GM21723 (cell line): ENCODE measurements at regions not wholly inside any gene's neighbourhood (a gene's known extent, or its start where the extent isn't known, plus 50 kb on each side); places are given as distances from the start of the nearest gene placed in this dataset.

ENCODE experiments used
- ATAC-seq: cut with Tn5 transposase; IDR thresholded peaks from one replicate; pipeline ENCODE4 v1.9.1; 2021; ENCODE audit warnings: mild to moderate bottlenecking, moderate library complexity; ENCODE audit not compliant: unreplicated experiment

GRCh38 chr10:78570633-78571235, 498.0 kb upstream of the ZMIZ1 start:
- no peak for ATAC-seq

GRCh38 chr10:78571286-78571685, 497.5 kb upstream of the ZMIZ1 start:
- ATAC-seq: no peak

DNA sequence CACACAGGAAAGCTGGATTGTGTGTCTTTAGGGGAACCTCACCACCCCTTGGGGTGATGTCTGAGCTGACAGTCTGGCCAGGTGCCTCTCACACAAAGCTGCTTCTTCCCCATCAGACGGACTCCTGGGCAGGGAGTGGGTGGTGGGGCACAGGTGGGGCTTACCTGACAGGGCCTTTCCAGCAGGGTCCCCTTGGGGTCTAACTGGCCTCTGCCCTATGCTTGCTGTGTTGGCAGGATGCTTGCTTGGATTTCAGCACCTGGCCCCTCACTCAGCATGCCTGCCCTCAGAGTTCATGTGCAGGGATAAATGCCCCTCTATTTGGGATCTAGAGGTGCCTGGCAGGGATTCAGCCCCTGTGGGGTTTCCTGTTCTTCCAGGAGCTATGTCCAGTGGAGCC, 496.9 kb upstream of the ZMIZ1 start:
- no peak for ATAC-seq

DNA sequence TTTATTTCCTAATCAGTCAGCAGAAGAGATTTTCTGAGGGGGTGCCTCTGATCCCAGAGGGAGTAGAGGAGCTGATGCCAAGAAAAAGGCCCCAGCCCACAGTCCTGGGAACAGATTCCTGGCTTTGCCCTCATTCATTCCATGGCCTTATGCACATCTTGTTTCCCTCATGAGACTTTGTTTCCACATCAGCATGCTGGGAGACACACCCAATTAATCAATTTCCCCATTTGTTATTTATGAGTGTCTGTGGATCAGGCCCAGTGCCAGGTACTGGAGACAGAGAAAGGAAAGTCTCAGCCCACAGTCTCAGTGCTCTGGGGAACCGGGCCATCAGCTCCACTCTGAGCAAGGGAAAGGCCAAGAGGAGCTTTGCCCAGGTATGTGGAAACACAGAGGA, 496.2 kb upstream of the ZMIZ1 start:
- no peak for ATAC-seq

- ATAC-seq: no peak
Measured at GRCh38 chr10:78574547-78574946, 494.2 kb upstream of the ZMIZ1 start.

DNA sequence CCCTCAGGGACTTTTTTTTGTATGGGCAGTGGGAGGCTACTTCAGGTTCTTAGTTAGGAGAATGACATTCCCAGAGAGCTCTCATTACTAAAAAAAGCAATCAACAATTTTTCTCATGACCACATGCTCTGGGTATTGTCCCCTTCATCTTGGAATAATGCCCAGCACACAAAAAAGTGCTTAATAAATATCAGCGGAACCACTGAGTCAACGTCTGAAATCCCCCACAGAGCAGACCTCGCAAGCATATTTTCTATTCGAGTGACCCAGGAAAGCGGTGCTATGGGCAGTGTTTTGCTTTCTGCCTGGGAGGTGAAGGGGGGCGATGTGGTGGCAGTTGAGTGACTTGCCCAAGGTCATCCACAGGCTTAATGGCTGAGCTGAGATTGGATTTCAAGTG, 493.4 kb upstream of the ZMIZ1 start:
- no peak for ATAC-seq

- ATAC-seq: no peak
Measured at GRCh38 chr10:78576276-78576675, 492.5 kb upstream of the ZMIZ1 start.

- ATAC-seq: no peak
Measured at GRCh38 chr10:78577712-78578111, 491.1 kb upstream of the ZMIZ1 start.

DNA sequence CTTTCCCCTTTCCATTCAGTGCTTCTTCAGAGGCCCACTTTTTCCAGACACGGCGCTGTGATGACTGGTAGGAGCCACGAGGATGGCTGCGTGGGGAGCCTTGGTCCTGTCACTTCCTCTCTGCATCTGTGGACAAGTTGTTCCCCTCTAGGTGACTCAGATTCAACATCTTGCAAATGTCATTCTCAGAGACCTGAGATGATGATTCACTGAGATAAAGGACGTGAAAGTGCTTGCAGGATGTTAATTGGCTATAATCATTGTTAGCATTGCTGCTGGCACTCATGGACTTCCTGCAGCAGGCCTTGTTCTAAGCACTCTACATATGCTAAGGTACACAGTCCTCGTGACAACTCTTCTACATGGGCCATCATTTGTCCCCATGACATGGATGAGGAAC, 489.8 kb upstream of the ZMIZ1 start:
- no peak for ATAC-seq

GRCh38 chr10:78579576-78579975, 489.2 kb upstream of the ZMIZ1 start:
- no peak for ATAC-seq

- no peak for ATAC-seq
Measured at GRCh38 chr10:78579995-78580394, 488.8 kb upstream of the ZMIZ1 start.

DNA sequence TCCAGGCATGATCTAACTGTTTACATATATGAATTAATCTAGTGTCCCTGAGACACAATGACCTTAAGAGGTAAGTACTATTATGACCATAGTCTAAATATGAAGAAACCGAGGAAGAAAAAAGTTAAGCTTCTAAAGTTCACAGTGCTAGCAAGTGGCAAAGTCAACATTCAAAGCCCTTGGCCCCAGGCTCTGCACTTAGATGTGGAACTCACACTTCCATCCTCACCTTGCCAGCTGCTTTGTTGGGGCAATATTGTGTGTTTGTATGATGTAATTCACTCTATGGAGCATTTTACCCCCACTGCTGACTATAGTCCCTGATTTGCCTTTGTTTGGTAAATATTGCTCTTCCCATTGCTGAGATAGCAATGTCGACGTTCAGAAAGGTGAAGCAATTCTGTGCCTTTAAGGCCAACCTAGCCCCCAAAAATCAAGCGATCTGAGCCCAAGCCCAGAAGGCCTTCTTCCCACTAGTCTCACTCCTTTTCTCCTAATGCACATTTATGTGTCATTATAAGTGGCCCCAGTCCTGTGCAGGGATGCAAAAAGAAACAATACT, 487.6 kb upstream of the ZMIZ1 start:
- no peak for ATAC-seq

DNA sequence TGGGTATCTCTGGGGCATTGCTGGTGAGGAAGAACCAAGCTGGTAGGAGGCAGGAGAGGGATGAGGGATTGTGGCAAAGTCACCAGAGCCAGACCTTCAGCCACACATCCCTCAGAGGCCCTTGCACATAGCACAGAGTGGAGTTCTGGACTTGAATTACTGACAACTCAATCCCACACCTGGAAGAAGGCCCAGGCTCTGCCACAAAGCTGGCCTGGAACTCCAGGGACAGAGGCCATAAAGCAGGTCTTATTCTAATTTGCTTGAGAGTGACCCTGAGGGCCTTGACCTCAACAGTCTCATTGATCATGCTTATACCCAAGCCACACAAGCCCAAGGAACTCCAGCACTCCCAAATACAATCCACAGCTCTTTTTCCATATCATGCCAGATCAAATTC, 486.2 kb upstream of the ZMIZ1 start:
- no peak for ATAC-seq

DNA sequence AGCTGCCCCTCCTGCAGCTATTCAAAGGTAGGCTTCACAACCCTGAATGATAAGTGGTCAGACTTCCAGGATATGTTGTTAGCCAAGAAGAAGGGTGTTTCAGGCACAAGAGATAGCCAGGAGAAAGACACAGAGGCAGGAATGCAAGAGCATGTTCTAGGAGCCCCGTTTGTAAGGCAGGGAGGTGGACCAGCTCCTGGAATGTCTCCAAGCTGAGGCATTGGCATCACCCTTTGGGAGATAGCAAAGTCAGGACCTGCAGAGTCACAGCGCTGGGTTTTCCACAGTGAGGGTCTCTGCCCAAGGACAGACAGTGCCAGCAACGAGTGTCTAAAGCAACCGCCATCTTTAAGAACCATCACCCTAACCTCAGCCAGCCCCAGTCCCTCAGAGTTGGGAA, 484.5 kb upstream of the ZMIZ1 start:
- ATAC-seq: no peak

GRCh38 chr10:78584681-78585080, 484.1 kb upstream of the ZMIZ1 start:
- no peak for ATAC-seq

- ATAC-seq: no peak
Measured at GRCh38 chr10:78585952-78586351, 482.8 kb upstream of the ZMIZ1 start.

DNA sequence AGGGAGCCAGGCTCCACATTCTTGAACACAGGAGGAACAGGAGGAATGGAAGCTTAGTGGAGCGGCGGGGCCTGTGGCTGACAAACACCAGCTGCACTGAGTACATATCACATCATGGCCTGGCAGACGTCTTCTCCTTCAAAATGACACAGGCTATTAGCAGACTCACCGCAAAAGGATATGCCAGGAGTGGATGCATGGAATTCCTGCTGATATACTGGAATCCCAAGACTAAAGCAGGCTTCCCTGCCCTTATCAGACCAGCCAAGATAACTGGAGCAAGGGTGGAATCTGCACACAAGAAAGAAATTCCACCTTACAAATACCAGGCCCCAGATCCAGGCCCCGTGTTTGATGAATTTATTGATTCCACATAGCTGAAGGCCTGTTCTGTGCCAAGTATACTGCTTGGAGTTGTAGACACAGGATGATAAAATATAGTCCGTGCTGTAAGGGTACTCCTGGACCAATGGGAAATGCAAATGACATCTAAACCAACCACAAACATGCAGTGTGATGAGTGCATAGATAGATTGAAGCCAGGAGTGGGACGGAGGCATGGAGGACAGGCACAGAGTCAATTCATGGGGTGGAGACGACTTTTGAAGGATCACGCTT, 480.5 kb upstream of the ZMIZ1 start:
- no peak for ATAC-seq

DNA sequence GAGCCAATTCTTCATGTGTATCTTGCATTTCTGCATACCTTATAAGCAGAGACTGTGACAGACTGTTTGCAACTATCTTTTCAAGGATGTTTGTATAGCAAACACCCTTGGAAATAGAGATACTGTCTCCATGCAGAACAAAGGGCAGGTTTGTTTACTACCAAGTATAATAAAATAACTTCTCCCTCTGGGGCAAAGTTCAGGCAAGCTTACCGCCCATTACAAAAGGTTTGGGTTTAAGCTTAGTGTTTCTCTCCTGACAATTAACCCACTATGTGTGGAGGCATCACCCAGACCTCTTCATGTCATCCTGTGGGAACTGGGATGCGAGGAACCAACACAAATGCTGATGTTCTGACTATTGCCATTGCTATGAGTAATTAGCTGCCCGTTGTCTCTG, 479.1 kb upstream of the ZMIZ1 start:
- ATAC-seq: no peak

GRCh38 chr10:78591066-78591465, 477.7 kb upstream of the ZMIZ1 start:
- no peak for ATAC-seq

DNA sequence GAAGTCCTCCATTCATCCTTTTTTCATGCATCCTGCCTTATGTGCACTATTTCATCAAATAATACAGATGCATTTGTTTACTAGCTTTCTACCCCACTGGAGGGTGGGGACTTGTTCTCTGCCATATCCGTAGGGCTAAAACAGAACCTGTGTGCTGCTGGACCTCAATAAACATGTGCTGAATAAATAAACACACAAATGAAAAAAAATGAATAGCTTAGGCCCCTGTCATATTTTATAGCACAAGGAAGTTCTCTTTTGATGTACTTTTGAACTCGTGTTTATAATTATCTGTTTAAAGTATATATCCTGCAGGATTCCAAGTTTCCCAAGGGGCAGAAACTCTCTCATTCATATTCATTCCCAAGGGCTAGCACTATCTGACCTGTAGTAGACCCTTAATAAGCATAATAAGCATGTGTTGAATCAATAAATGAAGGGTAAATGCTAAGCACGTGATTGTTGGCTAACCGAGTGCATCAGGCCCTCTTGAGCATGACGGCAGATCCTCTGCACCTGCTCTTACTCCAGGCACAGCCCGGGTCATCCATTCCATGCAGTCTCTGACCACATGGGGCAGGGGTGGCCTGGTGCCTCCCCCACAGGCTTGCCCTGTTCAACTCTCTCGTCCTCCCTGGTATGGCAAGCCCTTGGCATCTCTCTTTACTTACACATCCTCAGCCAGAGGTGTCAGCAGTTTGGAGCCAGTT, 474.1 kb upstream of the ZMIZ1 start:
- no peak for ATAC-seq

DNA sequence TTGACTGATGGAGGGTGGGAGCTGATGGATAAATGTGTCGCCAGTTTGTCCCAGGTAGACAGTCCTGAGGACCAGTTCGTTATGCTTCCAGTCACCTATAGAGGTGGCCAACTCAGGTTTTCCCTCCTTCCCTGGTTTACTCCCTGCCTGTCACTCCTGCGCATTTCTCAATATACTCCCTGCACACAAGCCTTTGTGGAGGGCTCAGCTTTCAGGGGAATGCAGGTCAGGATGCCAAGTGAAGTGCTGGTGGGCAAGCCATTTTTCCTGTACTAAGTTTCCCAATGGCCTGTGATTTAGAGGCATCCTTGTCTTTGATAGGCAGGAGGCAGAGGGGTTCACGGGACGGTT, 473.5 kb upstream of the ZMIZ1 start:
- no peak for ATAC-seq

GRCh38 chr10:78596556-78596955, 472.2 kb upstream of the ZMIZ1 start:
- no peak for ATAC-seq
